KMS-11 (cell line): ENCODE measurements at regions not wholly inside any gene's neighbourhood (a gene's known extent, or its start where the extent isn't known, plus 50 kb on each side); places are given as distances from the start of the nearest gene placed in this dataset.

Source experiments
- H2AFZ ChIP-seq: fragments of 200-600 bp; sonication (generic); 2 replicates; pipeline ENCODE4 v1.6.1; 2016; ENCODE audit warnings: antibody characterized with exemption, mixed run types, low read depth
- H3K27ac ChIP-seq: fragments of 200-600 bp; sonication (generic); 2 replicates; pipeline ENCODE4 v1.6.1; 2016; ENCODE audit warnings: mild to moderate bottlenecking, mixed run types
- H3K27me3 ChIP-seq: fragments of 200-600 bp; sonication (generic); 2 replicates; pipeline ENCODE4 v1.6.1; 2017; ENCODE audit warnings: mild to moderate bottlenecking, low read depth, mixed run types, moderate library complexity; ENCODE audit not compliant: insufficient read depth
- H3K36me3 ChIP-seq: fragments of 200-600 bp; sonication (generic); 2 replicates; pipeline ENCODE4 v1.6.1; 2017; ENCODE audit warnings: mild to moderate bottlenecking, mixed run types; ENCODE audit not compliant: insufficient read depth
- H3K4me1 ChIP-seq: fragments of 200-600 bp; sonication (generic); 2 replicates; pipeline ENCODE4 v1.6.1; 2016; ENCODE audit warnings: mild to moderate bottlenecking, low read depth, mixed run types; ENCODE audit not compliant: poor library complexity, severe bottlenecking
- H3K4me2 ChIP-seq: fragments of 200-600 bp; sonication (generic); 2 replicates; pipeline ENCODE4 v1.7.0; 2016; ENCODE audit warnings: mild to moderate bottlenecking, mixed run types
- H3K4me3 ChIP-seq: fragments of 200-600 bp; sonication (generic); IDR thresholded peaks from 2 replicates; pipeline ENCODE4 v1.6.1; 2017; ENCODE audit warnings: low read depth, low read length, mixed read lengths; ENCODE audit not compliant: insufficient read depth
- H3K79me2 ChIP-seq: fragments of 200-600 bp; sonication (generic); 2 replicates; pipeline ENCODE4 v1.6.1; 2016; ENCODE audit warnings: low read depth, mixed run types; ENCODE audit not compliant: insufficient read depth
- H3K9ac ChIP-seq: fragments of 200-600 bp; sonication (generic); 2 replicates; pipeline ENCODE4 v1.6.1; 2016; ENCODE audit warnings: mild to moderate bottlenecking, mixed run types
- H4K20me1 ChIP-seq: fragments of 200-600 bp; sonication (generic); 2 replicates; pipeline ENCODE4 v1.6.1; 2016; ENCODE audit warnings: mild to moderate bottlenecking, mixed run types; ENCODE audit not compliant: insufficient read depth
- CTCF ChIP-seq: fragments of 200-600 bp; sonication (generic); conservative IDR thresholded peaks from 2 replicates; pipeline ENCODE4 v1.6.1; 2017; ENCODE audit warnings: low read depth, mild to moderate bottlenecking, antibody characterized with exemption, low read length, moderate library complexity, mixed read lengths

- Histone ChIP-seq H2AFZ (no peak overlapping the region), H3K4me1 (no peaks in the 10 kb centered on the region), H3K27ac (no peak overlapping the region), H3K4me3 (no peak overlapping the region), H3K27me3 (no peaks in the 10 kb centered on the region), H3K79me2 (no peaks in the 10 kb centered on the region), H3K9ac (no peak overlapping the region), H3K4me2 (no peak overlapping the region), H4K20me1 (no peaks in the 10 kb centered on the region), H3K36me3 (no peaks in the 10 kb centered on the region)
- TF ChIP-seq CTCF = no peak
These were observed 389.2 kb downstream of the CD83 start for GRCh38 chr6:14506656-14507246.

- Histone ChIP-seq H3K79me2 (no peaks in the 10 kb centered on the region), H3K27ac (no peak overlapping the region), H3K36me3 (no peaks in the 10 kb centered on the region), H3K4me3 (no peak overlapping the region), H4K20me1 (no peaks in the 10 kb centered on the region), H3K4me1 (no peaks in the 10 kb centered on the region), H3K27me3 (no peaks in the 10 kb centered on the region), H2AFZ (no peak overlapping the region), H3K4me2 (no peak overlapping the region), H3K9ac (no peak overlapping the region)
- TF ChIP-seq CTCF = no peak
These were observed 391.5 kb downstream of the CD83 start for GRCh38 chr6:14509120-14509519.

- Histone ChIP-seq H3K36me3 (no peaks in the 10 kb centered on the region), H3K9ac (no peak overlapping the region), H3K79me2 (no peaks in the 10 kb centered on the region), H3K4me3 (no peak overlapping the region), H3K27me3 (no peaks in the 10 kb centered on the region), H3K4me1 (no peaks in the 10 kb centered on the region), H4K20me1 (no peaks in the 10 kb centered on the region), H2AFZ (no peak overlapping the region), H3K4me2 (no peak overlapping the region), H3K27ac (no peak overlapping the region)
- TF ChIP-seq CTCF = no peak
These were observed 392.5 kb downstream of the CD83 start for GRCh38 chr6:14510038-14510437.

- no peak for TF ChIP-seq CTCF
- H3K4me2 ChIP-seq = no peak overlapping the region
- H3K9ac ChIP-seq = no peak overlapping the region
- H3K27me3 ChIP-seq = no peaks in the 10 kb centered on the region
- H4K20me1 ChIP-seq = no peaks in the 10 kb centered on the region
- no peak overlapping the region for H3K27ac ChIP-seq
- H3K4me1 ChIP-seq = no peaks in the 10 kb centered on the region
- H3K36me3 ChIP-seq = no peaks in the 10 kb centered on the region
- H3K4me3 ChIP-seq = no peak overlapping the region
- H2AFZ ChIP-seq = no peak overlapping the region
- no peaks in the 10 kb centered on the region for H3K79me2 ChIP-seq
These were observed 393.6 kb downstream of the CD83 start for GRCh38 chr6:14511061-14511586.
